Activated T-helper 1 cell treated with anti-CD3 and anti-CD28 coated beads, Interleukin-12 subunit alpha, Interleukin-12 subunit beta, Interleukin-2, Interleukin-4 antibody, amounts not matched to agents 30 ng/mL and 10 ng/mL and 1 ng/mL, durations not matched to agents 14 hours and 24 hours and 36 hours (primary cell): ENCODE measurements at regions not wholly inside any gene's neighbourhood (a gene's known extent, or its start where the extent isn't known, plus 50 kb on each side); places are given as distances from the start of the nearest gene placed in this dataset.
"Not testable (repeated sequence)": the region's sequence is repeated elsewhere in the genome, so short reads cannot be mapped to it uniquely, and the experiment has no call there.

ENCODE experiments used
- DNase-seq: peaks from one replicate; pipeline ENCODE4 v3.0.0; 2021; ENCODE audit warnings: low spot score
- H3K27ac Mint-ChIP-seq: one replicate; pipeline ENCODE4 v1.8.0; 2021; ENCODE audit warnings: mild to moderate bottlenecking, mixed read lengths
- H3K27me3 Mint-ChIP-seq: one replicate; pipeline ENCODE4 v1.8.0; 2022; ENCODE audit warnings: mild to moderate bottlenecking, moderate library complexity, mixed read lengths; ENCODE audit not compliant: insufficient read depth
- H3K36me3 Mint-ChIP-seq: one replicate; pipeline ENCODE4 v1.8.0; 2021; ENCODE audit warnings: low read depth, mixed read lengths
- H3K4me1 Mint-ChIP-seq: one replicate; pipeline ENCODE4 v1.8.0; 2021; ENCODE audit warnings: low read depth, mixed read lengths
- H3K4me3 Mint-ChIP-seq: one replicate; pipeline ENCODE4 v1.8.0; 2021; ENCODE audit warnings: mild to moderate bottlenecking, moderate library complexity, mixed read lengths
- H3K9me3 Mint-ChIP-seq: one replicate; pipeline ENCODE4 v1.8.0; 2021; ENCODE audit warnings: mixed read lengths
- intact Hi-C: fragments of 100-400 bp; cut with micrococcal nuclease; formaldehyde crosslinking; loops from one replicate; pipeline ENCODE4 v1.15.1; 2024

GRCh38 chr6:167745670-167746389 lies 80.9 kb upstream of the AFDN start:
- Mint-ChIP-seq H3K27me3 (peaks cover 18% of the 10 kb centered on the region), H3K4me3 (no peak overlapping the region)

GRCh38 chr6:167746390-167746907 lies 80.3 kb upstream of the AFDN start:
- intact Hi-C loops, result no loop called here
- Mint-ChIP-seq H3K27ac (no peak overlapping the region), H3K36me3 (no peaks in the 10 kb centered on the region)

More at GRCh38 chr6:167745670-167746389, 80.9 kb upstream of the AFDN start:
- no peak for DNase-seq
- Mint-ChIP-seq H3K36me3 (no peaks in the 10 kb centered on the region), H3K27ac (no peak overlapping the region), H3K4me1 (no peaks in the 10 kb centered on the region), H3K9me3 (no peaks in the 10 kb centered on the region)
- intact Hi-C loops, result no loop called here

GRCh38 chr6:167746975-167747374 lies 79.7 kb upstream of the AFDN start:
- no peaks in the 10 kb centered on the region for H3K9me3 Mint-ChIP-seq
- no peak overlapping the region for H3K27ac Mint-ChIP-seq
- no peak for DNase-seq
- H3K27me3 Mint-ChIP-seq, result peaks cover 11% of the 10 kb centered on the region
- intact Hi-C loops, result no loop called here
- H3K36me3 Mint-ChIP-seq, result no peaks in the 10 kb centered on the region
- H3K4me3 Mint-ChIP-seq, result no peak overlapping the region
- no peaks in the 10 kb centered on the region for H3K4me1 Mint-ChIP-seq

More at GRCh38 chr6:167746390-167746907, 80.3 kb upstream of the AFDN start:
- Mint-ChIP-seq H3K4me1 (no peaks in the 10 kb centered on the region), H3K27me3 (peaks cover 16% of the 10 kb centered on the region), H3K4me3 (no peak overlapping the region), H3K9me3 (no peaks in the 10 kb centered on the region)
- no peak for DNase-seq

DNA sequence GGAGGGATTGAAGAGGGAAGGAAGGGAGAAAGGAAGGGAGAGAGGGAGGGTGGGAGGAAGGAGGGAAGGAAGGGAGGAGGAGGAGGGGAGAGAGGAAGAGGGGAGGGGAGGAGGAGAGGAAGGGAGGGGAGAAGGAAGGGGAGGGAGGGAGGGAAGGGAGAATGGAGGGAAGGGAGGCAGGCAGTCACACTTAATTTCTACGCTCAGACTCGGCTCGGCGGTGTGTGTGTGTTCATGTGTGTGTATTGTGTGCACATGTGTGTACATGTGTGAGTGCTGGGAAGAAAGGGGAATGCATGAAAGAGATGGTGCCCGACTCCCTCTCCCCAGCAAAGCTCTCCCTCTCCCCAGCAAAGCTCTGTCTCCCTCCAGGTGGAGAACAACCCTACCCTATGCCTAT lies 79.1 kb upstream of the AFDN start:
- no peaks in the 10 kb centered on the region for H3K9me3 Mint-ChIP-seq
- no peak overlapping the region for H3K27ac Mint-ChIP-seq
- H3K36me3 Mint-ChIP-seq, result no peaks in the 10 kb centered on the region
- H3K4me3 Mint-ChIP-seq, result no peak overlapping the region
- intact Hi-C loops, result no loop called here
- DNase-seq, result no peak
- no peaks in the 10 kb centered on the region for H3K4me1 Mint-ChIP-seq
- peaks cover 10% of the 10 kb centered on the region for H3K27me3 Mint-ChIP-seq

DNA sequence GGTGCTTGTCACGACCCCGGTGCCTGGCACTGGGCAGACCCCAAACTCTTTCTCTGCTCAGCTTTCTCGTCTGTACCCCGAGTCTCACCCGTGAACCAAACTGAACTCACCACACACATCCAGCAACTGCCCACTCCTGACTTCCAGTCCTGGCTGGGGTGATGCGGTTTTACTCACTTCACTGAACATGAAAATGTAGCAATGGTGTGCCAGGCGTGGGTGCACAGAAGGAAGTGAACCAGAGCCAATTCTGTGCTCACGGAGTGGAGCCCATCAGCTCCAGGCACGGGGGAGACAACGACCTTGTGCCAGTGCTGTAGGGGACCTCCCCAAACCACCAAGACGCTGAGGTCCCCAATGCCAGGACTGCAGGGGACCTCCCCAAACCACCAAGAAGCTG lies 78.7 kb upstream of the AFDN start:
- no peak overlapping the region for H3K27ac Mint-ChIP-seq
- no peak for DNase-seq
- no peak overlapping the region for H3K4me3 Mint-ChIP-seq

GRCh38 chr6:167748458-167749379 lies 78.0 kb upstream of the AFDN start:
- Mint-ChIP-seq H3K4me3 (no peak overlapping the region), H3K27me3 (peaks cover 2% of the 10 kb centered on the region), H3K4me1 (no peaks in the 10 kb centered on the region), H3K36me3 (no peaks in the 10 kb centered on the region), H3K27ac (no peak overlapping the region), H3K9me3 (no peaks in the 10 kb centered on the region)
- intact Hi-C loops, result no loop called here
- no peak for DNase-seq

More for the DNA sequence above, 78.7 kb upstream of the AFDN start:
- peaks cover 7% of the 10 kb centered on the region for H3K27me3 Mint-ChIP-seq
- H3K9me3 Mint-ChIP-seq, result no peaks in the 10 kb centered on the region
- intact Hi-C loops, result no loop called here
- H3K4me1 Mint-ChIP-seq, result no peaks in the 10 kb centered on the region
- no peaks in the 10 kb centered on the region for H3K36me3 Mint-ChIP-seq

DNA sequence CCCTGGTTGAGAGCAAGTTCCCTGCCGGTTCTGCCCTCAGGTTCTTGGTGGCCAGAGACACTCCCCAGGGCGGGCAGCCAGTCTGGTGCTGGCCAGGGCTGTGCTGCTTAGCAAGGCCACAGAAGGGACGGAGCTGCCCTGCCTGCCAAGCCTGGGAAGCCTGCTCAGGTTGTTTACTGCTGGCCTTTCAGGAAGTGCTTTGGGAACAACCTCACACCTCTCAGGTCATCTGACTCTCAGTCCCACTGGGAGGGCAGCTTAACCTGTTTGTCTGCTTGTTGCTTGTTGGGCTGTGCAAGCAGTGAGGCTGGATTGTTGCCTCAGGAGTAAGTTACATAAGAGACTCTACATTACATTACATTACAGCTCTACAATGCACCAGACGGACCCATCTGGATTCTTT lies 75.8 kb upstream of the AFDN start:
- peaks cover 12% of the 10 kb centered on the region for H3K27me3 Mint-ChIP-seq
- no peak overlapping the region for H3K4me3 Mint-ChIP-seq
- no peaks in the 10 kb centered on the region for H3K36me3 Mint-ChIP-seq
- intact Hi-C loops, result no loop called here
- no peak for DNase-seq
- H3K9me3 Mint-ChIP-seq, result no peaks in the 10 kb centered on the region
- H3K27ac Mint-ChIP-seq, result no peak overlapping the region
- no peaks in the 10 kb centered on the region for H3K4me1 Mint-ChIP-seq

- peaks cover 12% of the 10 kb centered on the region for H3K27me3 Mint-ChIP-seq
- no peak overlapping the region for H3K4me3 Mint-ChIP-seq
- H3K9me3 Mint-ChIP-seq, result no peaks in the 10 kb centered on the region
- no peak for DNase-seq
- H3K36me3 Mint-ChIP-seq, result no peaks in the 10 kb centered on the region
- no peaks in the 10 kb centered on the region for H3K4me1 Mint-ChIP-seq
- no peak overlapping the region for H3K27ac Mint-ChIP-seq
- intact Hi-C loops, result no loop called here
Observed at GRCh38 chr6:167751579-167752115, 75.1 kb upstream of the AFDN start.

GRCh38 chr6:167753281-167753680 lies 73.4 kb upstream of the AFDN start:
- intact Hi-C loops, H3K9me3 Mint-ChIP-seq: not testable (repeated sequence)

GRCh38 chr6:167754691-167755090 lies 72.0 kb upstream of the AFDN start:
- Mint-ChIP-seq H3K36me3 (no peaks in the 10 kb centered on the region), H3K27me3 (peaks cover 12% of the 10 kb centered on the region), H3K27ac (no peak overlapping the region), H3K9me3 (no peaks in the 10 kb centered on the region), H3K4me1 (no peaks in the 10 kb centered on the region), H3K4me3 (no peak overlapping the region)
- no peak for DNase-seq
- intact Hi-C loops, result no loop called here

More at GRCh38 chr6:167753281-167753680, 73.4 kb upstream of the AFDN start:
- not testable (repeated sequence) for H3K36me3 Mint-ChIP-seq, H3K27ac Mint-ChIP-seq, H3K4me1 Mint-ChIP-seq, DNase-seq, H3K4me3 Mint-ChIP-seq
- H3K27me3 Mint-ChIP-seq, result peaks cover 12% of the 10 kb centered on the region

DNA sequence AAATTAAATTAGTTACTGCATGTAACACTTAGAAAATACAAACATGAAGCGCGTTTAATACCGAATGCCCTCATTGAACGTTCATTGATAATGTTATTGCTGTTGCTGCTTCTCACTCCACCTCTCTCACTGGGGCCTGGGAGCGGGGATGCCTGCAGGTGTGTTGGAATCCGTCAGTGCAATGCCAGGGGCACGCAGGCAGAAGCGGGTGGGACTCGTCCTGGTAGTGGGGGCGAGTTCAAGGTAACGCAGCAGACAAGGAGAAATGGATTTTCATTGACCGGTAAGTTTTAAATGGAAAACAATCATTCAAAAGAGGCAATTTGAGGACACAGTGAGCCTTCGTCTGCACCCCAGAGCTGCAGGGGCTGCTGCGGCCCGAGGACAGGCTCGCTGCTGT lies 71.2 kb upstream of the AFDN start:
- Mint-ChIP-seq H3K9me3 (no peaks in the 10 kb centered on the region), H3K27me3 (peaks cover 12% of the 10 kb centered on the region), H3K36me3 (no peaks in the 10 kb centered on the region), H3K27ac (no peak overlapping the region), H3K4me3 (no peak overlapping the region), H3K4me1 (no peaks in the 10 kb centered on the region)
- intact Hi-C loops, result no loop called here
- no peak for DNase-seq

- Mint-ChIP-seq H3K4me1 (no peaks in the 10 kb centered on the region), H3K4me3 (no peak overlapping the region), H3K27me3 (peaks cover 12% of the 10 kb centered on the region), H3K27ac (no peak overlapping the region), H3K36me3 (no peaks in the 10 kb centered on the region), H3K9me3 (no peaks in the 10 kb centered on the region)
- intact Hi-C loops, result no loop called here
- no peak for DNase-seq
Observed at GRCh38 chr6:167756597-167756996, 70.1 kb upstream of the AFDN start.

DNA sequence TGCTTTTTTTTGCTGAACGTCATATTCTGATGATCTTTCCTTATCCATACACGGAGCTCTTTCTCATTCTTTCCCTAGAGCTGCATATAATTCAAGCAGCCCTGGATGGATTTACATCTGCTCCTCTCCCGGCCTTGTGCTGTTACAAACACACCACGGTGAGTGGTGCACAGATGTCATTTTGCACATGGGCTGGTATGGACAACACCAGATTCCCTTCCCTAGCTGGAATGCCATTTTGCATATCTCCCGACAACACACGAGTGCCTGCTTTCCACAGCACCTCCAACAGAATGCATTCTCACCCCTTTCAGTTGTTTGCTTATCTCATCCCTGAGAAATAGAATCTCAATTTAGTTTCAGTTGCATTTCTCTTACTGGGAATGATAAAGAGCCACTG lies 69.5 kb upstream of the AFDN start:
- no peak overlapping the region for H3K27ac Mint-ChIP-seq
- H3K4me3 Mint-ChIP-seq, result no peak overlapping the region
- no peak for DNase-seq
- H3K36me3 Mint-ChIP-seq, result no peaks in the 10 kb centered on the region
- H3K9me3 Mint-ChIP-seq, result no peaks in the 10 kb centered on the region
- H3K27me3 Mint-ChIP-seq, result peaks cover 12% of the 10 kb centered on the region
- H3K4me1 Mint-ChIP-seq, result no peaks in the 10 kb centered on the region
- intact Hi-C loops, result no loop called here
